Cardiac septum (tissue), 1 donor: ENCODE measurements at regions not wholly inside any gene's neighbourhood (a gene's known extent, or its start where the extent isn't known, plus 50 kb on each side); places are given as distances from the start of the nearest gene placed in this dataset.
A peak's percentile ranks its signal among the peaks of the same experiment; 100 is the strongest.

Experiments used
- DNase-seq: peaks from one replicate; pipeline ENCODE4 v3.0.0-alpha.2; 2020; ENCODE audit warnings: low spot score
- intact Hi-C: fragments of 100-400 bp; cut with DNase I; formaldehyde crosslinking; loops from one replicate; pipeline ENCODE4 v1.14.0; 2022
- donor health status: DM: no; HTN: no; CAD: no.

GRCh38 chr5:152514827-152515397, 109.8 kb upstream of the NMUR2 start:
- intact Hi-C loops, result no loop called here
- DNase-seq, result no peak

DNA sequence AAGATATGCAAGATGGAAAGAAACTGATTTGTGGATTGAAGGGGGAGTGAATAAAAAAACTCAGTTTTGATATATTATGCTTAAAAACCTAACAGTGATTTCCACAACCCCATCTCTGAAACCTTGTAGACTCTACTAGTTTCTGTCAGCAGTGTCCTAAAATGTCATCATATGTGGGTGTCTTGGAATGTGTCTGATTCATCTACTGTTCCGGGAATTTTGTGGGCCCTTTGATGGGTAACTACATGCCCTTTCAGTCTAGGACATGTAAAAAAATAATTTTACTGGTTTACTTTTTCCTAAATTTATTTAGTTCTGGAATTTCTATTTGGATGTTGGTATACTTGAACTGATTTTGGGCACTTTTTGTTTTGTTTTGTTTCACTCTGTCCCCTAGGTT, 118.9 kb upstream of the NMUR2 start:
- intact Hi-C loops, result no loop called here
- no peak for DNase-seq

DNA sequence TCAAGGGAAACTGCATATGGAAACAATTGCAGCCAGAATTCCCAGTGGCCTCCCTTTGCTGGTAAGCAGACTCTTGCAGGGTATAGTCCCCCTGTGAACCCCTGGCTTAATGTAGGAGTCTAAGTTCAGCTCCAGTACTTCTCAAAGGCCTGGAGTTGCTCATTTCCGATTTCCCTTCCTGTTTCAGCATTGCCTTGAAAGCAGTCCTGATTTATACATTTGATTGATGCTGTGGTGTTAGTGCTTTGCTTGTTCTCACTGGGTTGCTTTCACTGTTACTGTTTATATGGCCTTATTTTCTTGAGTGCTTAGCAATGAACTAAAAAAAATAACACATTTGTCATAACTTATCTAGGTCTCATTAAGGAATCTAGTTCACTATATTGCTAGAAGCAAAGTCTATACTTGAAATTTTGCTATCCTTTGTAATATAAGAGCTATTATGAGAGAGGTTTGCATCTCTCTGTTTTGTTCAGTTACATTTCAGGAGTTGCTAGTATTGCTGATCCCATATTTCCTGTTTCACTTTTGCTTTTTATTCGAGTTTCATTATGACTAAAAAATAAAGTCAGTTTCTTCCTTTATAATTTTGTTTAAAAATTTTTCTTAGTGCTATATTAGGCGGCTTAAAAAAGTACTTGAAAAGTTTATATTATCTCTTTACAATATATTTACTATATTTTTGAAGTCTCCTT, 122.4 kb upstream of the NMUR2 start:
- no peak for DNase-seq
- intact Hi-C loops, result no loop called here

DNA sequence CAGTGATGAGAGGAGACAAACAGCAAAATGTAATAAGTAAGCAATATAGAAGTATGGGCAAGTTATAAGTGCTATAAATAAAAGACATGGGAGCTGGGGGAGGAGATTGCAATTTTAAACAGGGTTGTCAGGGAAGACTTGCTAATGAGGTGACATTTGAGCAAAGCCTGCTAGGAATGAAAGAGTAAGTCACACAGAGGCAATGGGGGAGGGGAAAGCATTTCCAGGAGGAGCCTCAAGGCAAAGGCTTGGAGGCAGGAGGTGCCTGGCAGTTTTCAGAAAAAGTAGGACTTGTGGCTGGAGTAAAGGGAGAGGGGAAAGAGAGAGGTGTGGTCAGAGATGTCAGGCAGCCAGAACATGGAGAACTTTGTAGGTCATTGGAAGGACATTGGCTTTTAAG, 124.4 kb upstream of the NMUR2 start:
- DNase-seq, result no peak
- intact Hi-C loops, result no loop called here

DNA sequence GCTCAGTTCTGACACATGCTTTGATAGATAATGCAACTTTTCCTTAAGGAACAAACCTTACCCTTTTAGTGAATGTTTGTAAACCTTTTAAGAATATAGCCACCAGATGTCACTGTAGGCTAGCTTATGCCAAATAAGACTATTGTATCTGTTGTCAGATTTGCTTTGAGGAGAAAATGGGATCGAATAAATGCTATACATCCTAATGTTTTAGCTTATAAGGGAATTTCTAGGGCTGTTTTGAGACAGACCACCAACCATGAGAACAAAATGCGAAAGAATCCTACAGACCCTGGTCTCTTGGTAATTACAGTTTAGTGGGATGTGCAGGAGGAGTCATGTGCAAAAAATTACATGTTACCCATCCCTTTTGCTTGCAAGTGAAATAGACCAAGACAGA, 127.6 kb upstream of the NMUR2 start:
- no peak for DNase-seq
- intact Hi-C loops, result loop anchor here (5.0 kb wide), 1 partner anchor 1435 kb away; no protein-coding TSS in a partner anchor

DNA sequence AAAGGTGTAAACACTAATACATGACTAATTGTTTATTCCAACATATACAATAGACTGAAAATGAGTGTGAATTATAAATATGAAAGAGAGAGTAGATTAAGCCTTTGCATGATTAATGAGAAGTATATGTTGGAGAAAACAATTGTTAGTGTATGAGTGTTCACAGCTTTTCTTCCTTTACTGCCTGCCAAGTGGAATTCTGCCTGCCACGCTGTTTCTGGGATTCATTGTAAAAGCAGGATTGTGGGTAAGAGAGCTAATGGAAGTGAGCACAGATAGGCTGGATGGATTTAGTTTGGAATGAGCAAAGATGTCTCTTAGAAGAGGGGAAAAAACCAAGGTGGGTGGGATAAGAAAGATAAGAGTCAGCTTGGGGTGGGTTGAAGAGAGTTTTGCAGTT, 129.6 kb upstream of the NMUR2 start:
- intact Hi-C loops, result loop anchor here (5.0 kb wide), 1 partner anchor 1433 kb away; no protein-coding TSS in a partner anchor
- no peak for DNase-seq

GRCh38 chr5:152542741-152543140, 137.7 kb upstream of the NMUR2 start:
- intact Hi-C loops, result no loop called here
- no peak for DNase-seq

GRCh38 chr5:152546493-152546892, 141.4 kb upstream of the NMUR2 start:
- DNase-seq, result no peak
- intact Hi-C loops, result no loop called here

- no peak for DNase-seq
- intact Hi-C loops, result no loop called here
Measured at GRCh38 chr5:152547202-152547601, 142.1 kb upstream of the NMUR2 start.

DNA sequence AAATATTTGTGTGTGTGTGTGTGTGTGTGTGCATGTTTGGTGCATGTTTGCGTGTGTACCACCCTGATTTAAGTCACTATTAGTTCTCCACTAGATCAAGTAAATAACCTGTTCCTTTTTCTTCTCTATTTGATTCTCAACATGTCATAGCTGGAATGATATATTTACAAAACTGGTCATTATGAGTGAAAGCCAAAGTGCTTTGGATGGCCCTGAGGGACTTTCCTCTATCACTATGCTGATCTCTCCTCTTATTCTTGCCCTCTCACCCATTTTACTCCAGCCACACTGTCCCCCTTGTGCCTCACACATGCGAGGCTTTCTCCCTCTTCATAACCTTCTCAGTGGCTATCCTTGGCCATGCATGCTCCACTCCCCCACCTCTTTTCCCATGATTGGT, 144.6 kb upstream of the NMUR2 start:
- no peak for DNase-seq
- intact Hi-C loops, result no loop called here

DNA sequence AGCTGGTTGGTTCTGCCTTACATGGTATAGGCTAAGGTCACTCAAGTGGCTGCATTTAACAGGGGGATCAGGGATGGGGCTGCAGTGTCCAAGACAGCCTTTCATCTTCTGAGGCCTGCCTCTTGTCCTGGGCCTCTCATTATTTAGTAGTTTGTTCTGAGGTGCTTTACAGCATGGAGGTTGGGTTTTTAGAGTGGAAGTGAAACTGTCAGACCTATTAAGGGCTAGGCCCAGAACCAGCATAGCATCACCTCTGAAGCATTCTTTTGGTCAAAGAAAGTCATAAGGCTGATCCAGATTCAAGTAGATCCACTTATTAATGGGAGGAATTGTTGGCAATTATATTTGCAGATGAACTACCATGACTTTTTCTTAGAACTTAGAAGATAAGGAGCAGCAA, 146.0 kb upstream of the NMUR2 start:
- DNase-seq, result no peak
- intact Hi-C loops, result no loop called here

DNA sequence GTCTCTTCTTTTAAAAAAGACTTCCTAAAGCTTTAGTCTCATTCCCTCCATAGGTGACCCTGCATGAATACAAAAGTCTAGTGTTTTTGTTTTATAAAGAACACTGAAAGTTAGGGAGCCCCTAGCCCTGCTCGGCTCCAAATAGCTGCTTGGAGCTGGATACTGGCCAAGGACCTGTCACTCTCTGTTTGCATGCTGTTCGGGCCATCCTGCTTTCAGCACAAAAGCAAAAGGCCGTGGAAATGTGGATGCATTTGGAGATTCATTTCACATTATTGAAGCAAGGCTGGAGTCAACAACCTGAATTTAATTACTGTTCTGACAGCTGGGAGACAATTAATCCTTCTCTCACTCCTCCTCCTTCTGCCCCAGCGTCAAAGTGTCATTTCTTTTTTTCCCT, 151.7 kb upstream of the NMUR2 start:
- intact Hi-C loops, result no loop called here
- no peak for DNase-seq

- intact Hi-C loops, result loop anchor here (5.0 kb wide), 1 partner anchor 587 kb away; no protein-coding TSS in a partner anchor
- peak; percentile 81 for DNase-seq
Measured at GRCh38 chr5:152560512-152561137, 155.5 kb upstream of the NMUR2 start.

- DNase-seq, result no peak
- intact Hi-C loops, result no loop called here
Measured at GRCh38 chr5:152568016-152568415, 162.9 kb upstream of the NMUR2 start.

- DNase-seq, result no peak
Measured at GRCh38 chr5:152572812-152573211, 167.7 kb upstream of the NMUR2 start.

DNA sequence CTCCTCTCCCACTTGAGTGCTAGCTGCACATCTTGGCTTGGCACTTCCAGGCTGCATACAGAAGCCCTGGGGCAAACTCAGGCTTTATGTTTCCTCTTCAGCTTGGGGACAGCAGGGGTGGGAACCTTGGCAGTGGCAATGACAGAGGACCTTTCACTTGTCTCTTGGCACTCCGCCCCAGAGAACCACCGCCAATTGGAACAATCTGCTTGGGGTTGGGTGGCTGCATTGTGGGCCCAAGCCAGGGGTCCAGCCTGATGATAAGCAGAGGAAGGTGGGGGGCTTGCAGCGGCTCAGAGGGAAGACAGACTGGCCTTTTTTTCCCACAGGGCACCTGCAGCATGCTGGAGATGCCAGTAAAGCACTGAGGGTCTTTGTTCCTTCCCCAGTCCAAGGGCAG, 179.0 kb upstream of the NMUR2 start:
- no peak for DNase-seq
- intact Hi-C loops, result no loop called here

More at GRCh38 chr5:152572812-152573211, 167.7 kb upstream of the NMUR2 start:
- intact Hi-C loops, result no loop called here

GRCh38 chr5:152592416-152592815, 187.3 kb upstream of the NMUR2 start:
- intact Hi-C loops, result no loop called here
- no peak for DNase-seq

DNA sequence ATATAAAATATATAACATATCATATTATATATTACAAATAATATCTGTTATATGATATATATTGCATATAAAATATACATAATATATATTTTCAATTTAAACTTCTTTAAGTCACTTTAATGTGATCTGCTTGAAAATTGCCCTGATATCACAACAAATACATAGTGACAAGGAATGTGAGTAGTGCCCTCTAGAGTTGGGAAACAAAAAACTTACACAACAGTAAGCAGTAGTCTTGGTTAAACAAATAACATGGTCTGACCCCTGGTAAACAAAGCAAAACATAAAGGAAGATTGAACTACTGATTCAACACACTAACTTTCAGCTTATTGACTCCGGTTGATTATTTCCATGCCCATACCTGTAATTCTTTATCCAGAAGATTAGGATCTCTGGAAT, 188.3 kb upstream of the NMUR2 start:
- intact Hi-C loops, result no loop called here
- no peak for DNase-seq

DNA sequence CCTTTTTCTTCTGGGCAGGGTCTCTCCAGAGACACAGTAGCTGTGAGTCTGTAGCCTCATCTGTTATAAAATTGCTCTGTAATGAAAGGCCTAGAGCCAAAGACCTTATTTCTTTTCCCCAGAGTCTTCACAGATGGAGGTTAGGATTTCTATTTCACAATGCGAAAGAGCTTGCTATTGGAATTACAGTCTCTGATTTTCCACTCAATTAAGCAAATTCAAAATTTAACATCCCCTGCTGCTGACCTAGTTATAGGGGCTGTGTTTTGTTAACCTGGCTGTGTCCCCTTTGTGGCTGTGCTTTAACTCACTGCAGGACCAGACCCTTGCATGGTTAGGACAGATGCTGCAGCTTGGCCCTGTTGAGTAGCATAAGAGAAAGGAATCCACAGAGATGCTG, 190.3 kb upstream of the NMUR2 start:
- DNase-seq, result no peak
- intact Hi-C loops, result no loop called here

DNA sequence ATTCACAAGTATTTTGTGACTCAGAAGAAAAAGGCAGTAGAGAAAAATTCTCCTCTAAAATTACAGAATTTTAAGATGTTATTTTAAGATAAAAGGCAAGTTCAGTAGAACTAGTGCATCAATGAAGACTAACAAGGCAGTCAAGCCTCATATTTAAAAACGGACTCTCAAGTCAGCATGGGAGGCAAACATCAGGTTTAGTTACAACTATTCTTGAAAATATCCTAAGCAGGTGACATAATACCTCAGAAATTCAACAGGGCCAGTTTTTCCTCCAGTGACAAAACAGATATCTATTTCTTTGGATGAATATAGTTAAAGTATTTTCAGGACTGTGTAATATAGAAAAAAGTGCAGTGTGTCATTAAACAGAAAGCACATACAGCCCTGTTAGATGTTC, 194.0 kb upstream of the NMUR2 start:
- intact Hi-C loops, result no loop called here
- DNase-seq, result no peak
